ENCODE measurements at regions not wholly inside any gene's neighbourhood (a gene's known extent, or its start where the extent isn't known, plus 50 kb on each side); places are given as distances from the start of the nearest gene placed in this dataset.

- TF ChIP-seq CTCF (IDR thresholded peaks at IDR 0.05) (no peak), REST (IDR thresholded peaks at IDR 0.05; ENCODE audit: insufficient read depth in 1 of 2, low read depth in 2 of 2, low read length in 1 of 2) (no peak), POLR2AphosphoS5 (IDR thresholded peaks at IDR 0.05; ENCODE audit: low read depth, low read length) (no peak), SIN3A (IDR thresholded peaks at IDR 0.05; ENCODE audit: borderline replicate concordance, insufficient read depth, low read depth, low read length) (no peak)
Measured at GRCh38 chr3:139281522-139282196, 62.2 kb upstream of the MRPS22 start.

All from Panc1 (cell line).